ENCODE measurements at regions not wholly inside any gene's neighbourhood (a gene's known extent, or its start where the extent isn't known, plus 50 kb on each side); places are given as distances from the start of the nearest gene placed in this dataset.

- no peak overlapping the region for H3K4me3 ChIP-seq
- H3K36me3 ChIP-seq = no peaks in the 10 kb centered on the region
- H3K27me3 ChIP-seq = no peaks in the 10 kb centered on the region
- H3K9me3 ChIP-seq = no peaks in the 10 kb centered on the region
- no peak for TF ChIP-seq POLR2AphosphoS5 (IDR thresholded peaks at IDR 0.05; ENCODE audit: insufficient read depth in 1 of 2, low read depth in 1 of 2)
- no peak for TF ChIP-seq CTCF (IDR thresholded peaks at IDR 0.05)
- no peak for TF ChIP-seq POLR2A (IDR thresholded peaks at IDR 0.05)
- intact Hi-C loops (cut with DNase I) = no loop called here
- DNase-seq (ENCODE audit: extremely low spot score in 2 of 2) = no peak
- H3K4me1 ChIP-seq = no peaks in the 10 kb centered on the region
- H3K27ac ChIP-seq = no peak overlapping the region
Observed at GRCh38 chr12:4112734-4113325, 160.7 kb upstream of the CCND2 start.

GRCh38 chr12:4112290-4112689 lies 161.3 kb upstream of the CCND2 start:
- Histone ChIP-seq H3K4me1 (no peaks in the 10 kb centered on the region), H3K9me3 (no peaks in the 10 kb centered on the region), H3K27ac (no peak overlapping the region), H3K4me3 (no peak overlapping the region), H3K27me3 (no peaks in the 10 kb centered on the region), H3K36me3 (no peaks in the 10 kb centered on the region)
- no peak for DNase-seq (ENCODE audit: extremely low spot score in 2 of 2)
- intact Hi-C loops (cut with DNase I) = no loop called here
- no peak for TF ChIP-seq CTCF (IDR thresholded peaks at IDR 0.05)
- TF ChIP-seq POLR2A (IDR thresholded peaks at IDR 0.05) = no peak
- no peak for TF ChIP-seq POLR2AphosphoS5 (IDR thresholded peaks at IDR 0.05; ENCODE audit: insufficient read depth in 1 of 2, low read depth in 1 of 2)

GRCh38 chr12:4111010-4111409 lies 162.6 kb upstream of the CCND2 start:
- no peak overlapping the region for H3K4me3 ChIP-seq
- no peak overlapping the region for H3K27ac ChIP-seq
- intact Hi-C loops (cut with DNase I) = no loop called here

GRCh38 chr12:4109826-4110225 lies 163.7 kb upstream of the CCND2 start:
- H3K27me3 ChIP-seq = no peaks in the 10 kb centered on the region
- no peak overlapping the region for H3K27ac ChIP-seq
- no peaks in the 10 kb centered on the region for H3K4me1 ChIP-seq
- no peaks in the 10 kb centered on the region for H3K36me3 ChIP-seq
- DNase-seq (ENCODE audit: extremely low spot score in 2 of 2) = no peak
- no peaks in the 10 kb centered on the region for H3K9me3 ChIP-seq
- TF ChIP-seq CTCF (IDR thresholded peaks at IDR 0.05) = no peak
- TF ChIP-seq POLR2A (IDR thresholded peaks at IDR 0.05) = no peak
- no peak for TF ChIP-seq POLR2AphosphoS5 (IDR thresholded peaks at IDR 0.05; ENCODE audit: insufficient read depth in 1 of 2, low read depth in 1 of 2)
- H3K4me3 ChIP-seq = no peak overlapping the region
- intact Hi-C loops (cut with DNase I) = no loop called here

More at GRCh38 chr12:4111010-4111409, 162.6 kb upstream of the CCND2 start:
- Histone ChIP-seq H3K27me3 (no peaks in the 10 kb centered on the region), H3K9me3 (no peaks in the 10 kb centered on the region), H3K36me3 (no peaks in the 10 kb centered on the region), H3K4me1 (no peaks in the 10 kb centered on the region)
- TF ChIP-seq POLR2A (IDR thresholded peaks at IDR 0.05) = no peak
- no peak for DNase-seq (ENCODE audit: extremely low spot score in 2 of 2)

- Histone ChIP-seq H3K4me1 (no peaks in the 10 kb centered on the region), H3K36me3 (no peaks in the 10 kb centered on the region), H3K27me3 (no peaks in the 10 kb centered on the region), H3K9me3 (no peaks in the 10 kb centered on the region), H3K4me3 (no peak overlapping the region), H3K27ac (no peak overlapping the region)
- intact Hi-C loops (cut with DNase I) = no loop called here
- DNase-seq (ENCODE audit: extremely low spot score in 2 of 2) = no peak
- TF ChIP-seq POLR2A (IDR thresholded peaks at IDR 0.05) (no peak), POLR2AphosphoS5 (IDR thresholded peaks at IDR 0.05; ENCODE audit: insufficient read depth in 1 of 2, low read depth in 1 of 2) (no peak), CTCF (IDR thresholded peaks at IDR 0.05) (no peak)
Observed at GRCh38 chr12:4108803-4109345, 164.7 kb upstream of the CCND2 start.
